ENCODE measurements at regions not wholly inside any gene's neighbourhood (a gene's known extent, or its start where the extent isn't known, plus 50 kb on each side); places are given as distances from the start of the nearest gene placed in this dataset.

- Histone ChIP-seq H3K9me3 (ENCODE audit: insufficient read depth, low read depth, low read length) (no peaks in the 10 kb centered on the region), H3K4ac (ENCODE audit: low read depth, low read length) (no peak overlapping the region), H3K79me2 (ENCODE audit: control insufficient read depth, insufficient read depth, low read length, poor library complexity) (no peaks in the 10 kb centered on the region), H2BK120ac (ENCODE audit: insufficient read depth, low read length, poor library complexity) (no peak overlapping the region), H2BK5ac (ENCODE audit: low read depth, low read length, poor library complexity) (no peak overlapping the region), H3K27ac (ENCODE audit: low read depth, low read length) (no peak overlapping the region), H3K4me3 (ENCODE audit: low read depth, low read length) (no peak overlapping the region), H2AFZ (ENCODE audit: insufficient read depth, low read length, poor library complexity) (no peak overlapping the region), H3K9ac (ENCODE audit: low read length) (no peak overlapping the region), H3K18ac (ENCODE audit: low read length) (no peak overlapping the region), H3K4me2 (ENCODE audit: low read length) (no peak overlapping the region), H2BK12ac (ENCODE audit: low read length) (no peak overlapping the region), H3K23ac (ENCODE audit: low read length) (no peak overlapping the region), H2AK5ac (ENCODE audit: low read length) (no peak overlapping the region), H4K12ac (ENCODE audit: low read depth, low read length) (no peak overlapping the region), H3K4me1 (ENCODE audit: control insufficient read depth in 1 of 2, insufficient read depth in 2 of 2, low read length in 2 of 2) (peaks cover 0 to 7% of the 10 kb centered on the region in 2 experiments), H3K36me3 (ENCODE audit: control insufficient read depth in 1 of 2, insufficient read depth in 2 of 2, low read length in 2 of 2) (no peaks in the 10 kb centered on the region), H4K8ac (ENCODE audit: low read depth, low read length) (no peak overlapping the region), H3K14ac (ENCODE audit: low read length) (no peak overlapping the region), H3K79me1 (ENCODE audit: low read length) (no peaks in the 10 kb centered on the region), H3K27me3 (ENCODE audit: insufficient read depth, low read length) (no peaks in the 10 kb centered on the region), H4K91ac (ENCODE audit: low read depth, low read length) (no peak overlapping the region)
- no CpG with 5 or more reads among the region's 2 CpGs for WGBS (ENCODE audit: extremely low coverage, insufficient coverage, insufficient read length)
- peak in 1 of 2 donors; percentile 23 for DNase-seq
Measured at GRCh38 chr4:160319868-160320260, 1217.0 kb downstream of the RAPGEF2 start.

- Histone ChIP-seq H3K18ac (ENCODE audit: low read length) (no peak overlapping the region), H3K79me2 (ENCODE audit: control insufficient read depth, insufficient read depth, low read length, poor library complexity) (no peaks in the 10 kb centered on the region), H3K4me2 (ENCODE audit: low read length) (no peak overlapping the region), H3K36me3 (ENCODE audit: control insufficient read depth in 1 of 2, insufficient read depth in 2 of 2, low read length in 2 of 2) (no peaks in the 10 kb centered on the region), H3K23ac (ENCODE audit: low read length) (no peak overlapping the region), H3K27me3 (ENCODE audit: insufficient read depth, low read length) (no peaks in the 10 kb centered on the region), H3K9me3 (ENCODE audit: insufficient read depth, low read depth, low read length) (no peaks in the 10 kb centered on the region), H4K12ac (ENCODE audit: low read depth, low read length) (no peak overlapping the region), H3K4me3 (ENCODE audit: low read depth, low read length) (no peak overlapping the region), H2AK5ac (ENCODE audit: low read length) (no peak overlapping the region), H4K91ac (ENCODE audit: low read depth, low read length) (no peak overlapping the region), H2AFZ (ENCODE audit: insufficient read depth, low read length, poor library complexity) (no peak overlapping the region), H2BK120ac (ENCODE audit: insufficient read depth, low read length, poor library complexity) (no peak overlapping the region), H3K9ac (ENCODE audit: low read length) (no peak overlapping the region), H4K8ac (ENCODE audit: low read depth, low read length) (no peak overlapping the region), H3K79me1 (ENCODE audit: low read length) (no peaks in the 10 kb centered on the region), H3K4ac (ENCODE audit: low read depth, low read length) (no peak overlapping the region), H2BK12ac (ENCODE audit: low read length) (no peak overlapping the region), H2BK5ac (ENCODE audit: low read depth, low read length, poor library complexity) (no peak overlapping the region), H3K4me1 (ENCODE audit: control insufficient read depth in 1 of 2, insufficient read depth in 2 of 2, low read length in 2 of 2) (no peaks in the 10 kb centered on the region), H3K27ac (ENCODE audit: low read depth, low read length) (no peak overlapping the region), H3K14ac (ENCODE audit: low read length) (no peak overlapping the region)
- no CpG with 5 or more reads among the region's 5 CpGs for WGBS (ENCODE audit: extremely low coverage, insufficient coverage, insufficient read length)
- no peak for DNase-seq
Measured at GRCh38 chr4:160326110-160326509, 1223.2 kb downstream of the RAPGEF2 start.

GRCh38 chr4:160347197-160347596 is 1244.3 kb downstream of the RAPGEF2 start:
- no peaks in the 10 kb centered on the region for H3K79me1 ChIP-seq (ENCODE audit: low read length)
- H3K23ac ChIP-seq (ENCODE audit: low read length) = no peak overlapping the region
- no peak overlapping the region for H3K4me2 ChIP-seq (ENCODE audit: low read length)
- H3K9ac ChIP-seq (ENCODE audit: low read length) = no peak overlapping the region
- no peak overlapping the region for H4K8ac ChIP-seq (ENCODE audit: low read depth, low read length)
- H3K27me3 ChIP-seq (ENCODE audit: insufficient read depth, low read length) = no peaks in the 10 kb centered on the region
- no peak overlapping the region for H2AK5ac ChIP-seq (ENCODE audit: low read length)
- H3K36me3 ChIP-seq (ENCODE audit: control insufficient read depth in 1 of 2, insufficient read depth in 2 of 2, low read length in 2 of 2) = no peaks in the 10 kb centered on the region
- no peak overlapping the region for H2BK12ac ChIP-seq (ENCODE audit: low read length)
- H3K79me2 ChIP-seq (ENCODE audit: control insufficient read depth, insufficient read depth, low read length, poor library complexity) = no peaks in the 10 kb centered on the region
- H3K14ac ChIP-seq (ENCODE audit: low read length) = no peak overlapping the region
- H4K12ac ChIP-seq (ENCODE audit: low read depth, low read length) = no peak overlapping the region
- no peaks in the 10 kb centered on the region for H3K4me1 ChIP-seq (ENCODE audit: control insufficient read depth in 1 of 2, insufficient read depth in 2 of 2, low read length in 2 of 2)
- H3K4ac ChIP-seq (ENCODE audit: low read depth, low read length) = no peak overlapping the region
- H3K27ac ChIP-seq (ENCODE audit: low read depth, low read length) = no peak overlapping the region
- H4K91ac ChIP-seq (ENCODE audit: low read depth, low read length) = no peak overlapping the region
- no peak overlapping the region for H2BK5ac ChIP-seq (ENCODE audit: low read depth, low read length, poor library complexity)
- no peak overlapping the region for H2AFZ ChIP-seq (ENCODE audit: insufficient read depth, low read length, poor library complexity)
- H3K4me3 ChIP-seq (ENCODE audit: low read depth, low read length) = no peak overlapping the region
- no peak overlapping the region for H3K18ac ChIP-seq (ENCODE audit: low read length)
- no peaks in the 10 kb centered on the region for H3K9me3 ChIP-seq (ENCODE audit: insufficient read depth, low read depth, low read length)
- no peak for DNase-seq
- no peak overlapping the region for H2BK120ac ChIP-seq (ENCODE audit: insufficient read depth, low read length, poor library complexity)

- H3K36me3 ChIP-seq (ENCODE audit: control insufficient read depth in 1 of 2, insufficient read depth in 2 of 2, low read length in 2 of 2) = no peaks in the 10 kb centered on the region
- H3K4me3 ChIP-seq (ENCODE audit: low read depth, low read length) = no peak overlapping the region
- no peak overlapping the region for H3K4me2 ChIP-seq (ENCODE audit: low read length)
- no peaks in the 10 kb centered on the region for H3K9me3 ChIP-seq (ENCODE audit: insufficient read depth, low read depth, low read length)
- no peak overlapping the region for H2BK120ac ChIP-seq (ENCODE audit: insufficient read depth, low read length, poor library complexity)
- no peak overlapping the region for H3K27ac ChIP-seq (ENCODE audit: low read depth, low read length)
- H2AFZ ChIP-seq (ENCODE audit: insufficient read depth, low read length, poor library complexity) = no peak overlapping the region
- no peak overlapping the region for H3K23ac ChIP-seq (ENCODE audit: low read length)
- no peak overlapping the region for H2BK12ac ChIP-seq (ENCODE audit: low read length)
- no CpG with 5 or more reads among the region's 6 CpGs for WGBS (ENCODE audit: extremely low coverage, insufficient coverage, insufficient read length)
- no peak overlapping the region for H3K4ac ChIP-seq (ENCODE audit: low read depth, low read length)
- H2BK5ac ChIP-seq (ENCODE audit: low read depth, low read length, poor library complexity) = no peak overlapping the region
- no peak overlapping the region for H3K14ac ChIP-seq (ENCODE audit: low read length)
- H3K4me1 ChIP-seq (ENCODE audit: control insufficient read depth in 1 of 2, insufficient read depth in 2 of 2, low read length in 2 of 2) = no peaks in the 10 kb centered on the region
- no peaks in the 10 kb centered on the region for H3K27me3 ChIP-seq (ENCODE audit: insufficient read depth, low read length)
- no peak overlapping the region for H4K91ac ChIP-seq (ENCODE audit: low read depth, low read length)
- DNase-seq = peak in 1 of 2 donors; percentile 9
- no peak overlapping the region for H3K9ac ChIP-seq (ENCODE audit: low read length)
- H3K79me1 ChIP-seq (ENCODE audit: low read length) = no peaks in the 10 kb centered on the region
- H2AK5ac ChIP-seq (ENCODE audit: low read length) = no peak overlapping the region
- no peak overlapping the region for H3K18ac ChIP-seq (ENCODE audit: low read length)
- H3K79me2 ChIP-seq (ENCODE audit: control insufficient read depth, insufficient read depth, low read length, poor library complexity) = no peaks in the 10 kb centered on the region
- no peak overlapping the region for H4K8ac ChIP-seq (ENCODE audit: low read depth, low read length)
- H4K12ac ChIP-seq (ENCODE audit: low read depth, low read length) = no peak overlapping the region
Measured at GRCh38 chr4:160350944-160351343, 1248.1 kb downstream of the RAPGEF2 start.
